ENCODE measurements at regions not wholly inside any gene's neighbourhood (a gene's known extent, or its start where the extent isn't known, plus 50 kb on each side); places are given as distances from the start of the nearest gene placed in this dataset.
A peak's percentile ranks its signal among the peaks of the same experiment; 100 is the strongest.

DNA sequence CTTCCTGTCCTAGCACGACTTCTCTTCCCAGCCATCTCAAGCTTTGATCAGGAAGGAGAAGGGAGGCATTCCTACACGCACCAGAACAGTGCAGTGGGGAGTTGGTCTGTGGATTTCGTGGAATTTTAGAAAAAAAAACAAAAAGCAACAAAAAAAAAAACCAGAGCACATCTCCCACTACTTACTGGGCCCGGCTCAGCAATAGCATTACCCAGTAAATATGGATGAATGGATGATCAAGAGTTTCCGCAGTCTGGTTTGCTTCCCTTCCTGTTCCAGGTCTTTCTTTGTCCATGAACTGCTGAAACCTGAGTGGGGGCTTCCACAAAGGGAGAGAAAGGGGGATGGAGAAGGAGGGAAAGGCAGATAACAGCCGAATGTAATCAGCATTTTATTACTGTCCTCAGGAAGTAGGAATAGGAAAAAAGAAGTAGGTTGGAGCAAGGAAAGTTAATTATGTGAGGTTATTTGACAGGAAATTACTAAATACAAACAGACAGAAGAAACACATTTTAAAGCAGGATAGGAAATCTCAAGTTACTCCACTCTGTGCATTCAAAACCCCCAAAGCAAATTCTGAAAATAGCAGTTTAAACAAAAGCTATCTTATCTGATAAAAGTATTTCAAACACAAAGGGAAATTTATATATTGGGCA, 349.0 kb downstream of the PRL start:
- TF ChIP-seq POLR2AphosphoS5 (IDR thresholded peaks at IDR 0.05) (no peak), POLR2A (IDR thresholded peaks at IDR 0.05) (no peak), CTCF (IDR thresholded peaks at IDR 0.05 in 8 of 11, conservative IDR thresholded peaks at IDR 0.05 in 3 of 11) (no peak)
- 40 to 59% (median 43%) methylated on average over 6 of the region's 6 CpGs for WGBS, 5 donors
- Histone ChIP-seq H3K4me3 (no peak overlapping the region), H3K36me3 (no peaks in the 10 kb centered on the region), H3K9me3 (no peaks in the 10 kb centered on the region), H3K27ac (peak overlapping the region in 1 of 8 donors; percentile 12), H3K27me3 (replicated peaks in 1 of 7) (no peaks in the 10 kb centered on the region), H3K4me1 (peaks cover 0 to 9% (median 8%) of the 10 kb centered on the region in 6 donors)
- DNase-seq, result no peak
- intact Hi-C loops (cut with DNase I; ENCODE audit: low total_unique reads), result no loop called here

DNA sequence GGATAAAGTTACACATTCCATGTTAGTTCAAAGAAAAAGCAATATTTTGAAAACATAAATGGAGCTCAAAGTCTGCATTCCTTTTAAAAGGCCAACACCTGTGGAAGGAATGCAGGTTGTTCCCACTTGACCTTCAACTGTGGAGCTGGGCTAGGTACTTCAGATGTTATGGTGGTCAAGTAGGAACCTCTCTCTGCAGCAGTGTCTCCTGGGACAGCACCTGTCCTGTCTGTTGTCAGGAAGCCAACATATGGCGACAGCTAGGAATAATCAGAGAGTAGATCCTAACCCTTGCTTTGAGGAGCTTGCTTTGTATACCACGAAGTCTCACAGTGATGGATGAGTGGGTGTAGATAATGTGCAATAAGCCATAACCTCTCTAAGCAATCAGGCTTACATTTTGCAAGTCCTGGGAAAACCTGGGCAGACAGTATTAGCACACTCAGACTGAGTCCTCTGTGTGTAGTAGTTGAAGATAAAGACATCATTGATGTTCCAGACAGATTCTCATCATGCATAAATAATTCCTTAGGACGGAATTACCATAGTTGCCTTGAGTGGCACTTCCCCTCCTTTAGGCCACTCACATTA, 347.5 kb downstream of the PRL start:
- Histone ChIP-seq H3K36me3 (no peaks in the 10 kb centered on the region), H3K27ac (no peak overlapping the region), H3K27me3 (replicated peaks in 1 of 7) (no peaks in the 10 kb centered on the region), H3K4me3 (no peak overlapping the region), H3K9me3 (no peaks in the 10 kb centered on the region), H3K4me1 (peaks cover 0 to 20% (median 13%) of the 10 kb centered on the region in 6 donors)
- 59 to 77% (median 64%) methylated on average over 3 of the region's 3 CpGs for WGBS, 5 donors
- TF ChIP-seq POLR2A (IDR thresholded peaks at IDR 0.05), result no peak
- TF ChIP-seq POLR2AphosphoS5 (IDR thresholded peaks at IDR 0.05), result no peak
- no peak for TF ChIP-seq CTCF (IDR thresholded peaks at IDR 0.05 in 8 of 11, conservative IDR thresholded peaks at IDR 0.05 in 3 of 11)
- intact Hi-C loops (cut with DNase I; ENCODE audit: low total_unique reads), result no loop called here
- DNase-seq, result no peak

DNA sequence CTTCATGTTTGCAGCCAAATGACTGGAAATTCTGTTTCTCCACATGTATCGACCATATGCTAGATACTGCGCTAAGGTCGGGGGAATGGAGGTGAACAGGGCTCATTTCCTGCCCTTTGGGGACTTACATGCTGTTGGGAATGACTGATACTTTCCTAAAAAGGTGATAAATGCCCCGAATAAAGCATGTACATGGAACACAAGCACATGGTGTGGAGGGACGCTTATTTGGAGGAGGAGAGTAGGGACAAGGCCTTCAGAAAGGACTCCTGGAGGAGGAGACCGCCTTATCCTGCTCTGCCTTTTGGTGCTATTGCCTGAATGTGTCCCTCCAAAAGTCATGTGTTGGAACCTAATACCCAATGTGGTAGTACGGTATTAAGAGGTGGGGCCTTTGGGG, 344.5 kb downstream of the PRL start:
- Histone ChIP-seq H3K27me3 (replicated peaks in 1 of 7) (no peaks in the 10 kb centered on the region), H3K9me3 (no peaks in the 10 kb centered on the region), H3K36me3 (no peaks in the 10 kb centered on the region), H3K4me3 (no peak overlapping the region), H3K4me1 (peaks cover 0 to 23% (median 14%) of the 10 kb centered on the region in 6 donors), H3K27ac (no peak overlapping the region)
- intact Hi-C loops (cut with DNase I; ENCODE audit: low total_unique reads), result no loop called here
- no peak for TF ChIP-seq CTCF (IDR thresholded peaks at IDR 0.05 in 8 of 11, conservative IDR thresholded peaks at IDR 0.05 in 3 of 11)
- no peak for TF ChIP-seq POLR2AphosphoS5 (IDR thresholded peaks at IDR 0.05)
- no peak for TF ChIP-seq POLR2A (IDR thresholded peaks at IDR 0.05)
- 91 to 97% (median 93%) methylated on average over 7 of the region's 7 CpGs for WGBS, 5 donors
- DNase-seq, result no peak
